ENCODE measurements at regions not wholly inside any gene's neighbourhood (a gene's known extent, or its start where the extent isn't known, plus 50 kb on each side); places are given as distances from the start of the nearest gene placed in this dataset.

DNA sequence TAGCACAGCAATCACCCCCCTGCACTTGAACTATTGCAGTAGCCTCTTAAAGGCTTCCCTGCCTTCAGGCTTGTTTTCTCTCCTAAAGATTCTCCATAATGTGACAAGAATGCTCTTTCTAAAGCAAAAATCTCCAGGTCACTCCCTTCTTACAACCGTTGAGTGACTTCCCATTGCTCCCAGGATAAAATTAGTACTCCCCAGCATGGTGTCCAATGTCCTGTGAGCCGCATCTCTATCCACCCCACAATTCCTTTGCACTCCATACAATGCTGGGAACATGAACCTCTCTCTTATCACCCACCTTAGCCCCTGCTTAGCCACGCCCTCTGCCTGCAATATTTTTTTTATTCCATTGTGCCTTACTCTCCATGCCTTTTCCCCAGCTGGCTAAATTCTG, 85.7 kb upstream of the SHISA3 start:
- TF ChIP-seq, protein P1, sequence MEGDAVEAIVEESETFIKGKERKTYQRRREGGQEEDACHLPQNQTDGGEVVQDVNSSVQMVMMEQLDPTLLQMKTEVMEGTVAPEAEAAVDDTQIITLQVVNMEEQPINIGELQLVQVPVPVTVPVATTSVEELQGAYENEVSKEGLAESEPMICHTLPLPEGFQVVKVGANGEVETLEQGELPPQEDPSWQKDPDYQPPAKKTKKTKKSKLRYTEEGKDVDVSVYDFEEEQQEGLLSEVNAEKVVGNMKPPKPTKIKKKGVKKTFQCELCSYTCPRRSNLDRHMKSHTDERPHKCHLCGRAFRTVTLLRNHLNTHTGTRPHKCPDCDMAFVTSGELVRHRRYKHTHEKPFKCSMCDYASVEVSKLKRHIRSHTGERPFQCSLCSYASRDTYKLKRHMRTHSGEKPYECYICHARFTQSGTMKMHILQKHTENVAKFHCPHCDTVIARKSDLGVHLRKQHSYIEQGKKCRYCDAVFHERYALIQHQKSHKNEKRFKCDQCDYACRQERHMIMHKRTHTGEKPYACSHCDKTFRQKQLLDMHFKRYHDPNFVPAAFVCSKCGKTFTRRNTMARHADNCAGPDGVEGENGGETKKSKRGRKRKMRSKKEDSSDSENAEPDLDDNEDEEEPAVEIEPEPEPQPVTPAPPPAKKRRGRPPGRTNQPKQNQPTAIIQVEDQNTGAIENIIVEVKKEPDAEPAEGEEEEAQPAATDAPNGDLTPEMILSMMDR (IDR thresholded peaks at IDR 0.05): no peak
- TF ChIP-seq POLR2A (IDR thresholded peaks at IDR 0.05): no peak

Data from tibial nerve (tissue), 3 donors.